ENCODE measurements at regions not wholly inside any gene's neighbourhood (a gene's known extent, or its start where the extent isn't known, plus 50 kb on each side); places are given as distances from the start of the nearest gene placed in this dataset.

GRCh38 chr11:37078521-37078920, 480.5 kb upstream of the RAG2 start:
- TF ChIP-seq CTCF (IDR thresholded peaks at IDR 0.05) (no peak), POLR2A (IDR thresholded peaks at IDR 0.05) (no peak)

Data from uterus (tissue), 2 donors.